Astrocyte of the spinal cord (primary cell): ENCODE measurements at regions not wholly inside any gene's neighbourhood (a gene's known extent, or its start where the extent isn't known, plus 50 kb on each side); places are given as distances from the start of the nearest gene placed in this dataset.

ENCODE experiments used
- DNase-seq: peaks from one replicate; pipeline ENCODE4 v3.0.0; 2011; ENCODE audit warnings: low read depth, low spot score
- H3K4me3 ChIP-seq: 2 replicates; pipeline ENCODE4 v1.5.1; 2011; ENCODE audit warnings: low read depth, mild to moderate bottlenecking, low read length, moderate library complexity
- CTCF ChIP-seq: IDR thresholded peaks from 2 replicates; pipeline ENCODE4 v1.5.1; 2012; ENCODE audit warnings: low read depth, mild to moderate bottlenecking, low read length, inconsistent platforms
- in situ Hi-C: cut with HindIII; loops from 2 replicates; pipeline ENCODE4 v1.10.0; 2017; ENCODE audit warnings: low sequenced_read_pairs

- in situ Hi-C loops = no loop called here
- no peak for DNase-seq
- TF ChIP-seq CTCF = no peak
- no peak overlapping the region for H3K4me3 ChIP-seq
These were observed 737.4 kb downstream of the BRD1 start for GRCh38 chr22:49090061-49090852.

- in situ Hi-C loops = no loop called here
- H3K4me3 ChIP-seq = no peak overlapping the region
- no peak for TF ChIP-seq CTCF
- no peak for DNase-seq
These were observed 738.6 kb downstream of the BRD1 start for GRCh38 chr22:49088801-49089791.

GRCh38 chr22:49087716-49088601 lies 739.7 kb downstream of the BRD1 start:
- DNase-seq = no peak
- no peak for TF ChIP-seq CTCF
- in situ Hi-C loops = no loop called here
- H3K4me3 ChIP-seq = no peak overlapping the region

GRCh38 chr22:49087198-49087597 lies 740.5 kb downstream of the BRD1 start:
- in situ Hi-C loops = no loop called here
- TF ChIP-seq CTCF = no peak
- H3K4me3 ChIP-seq = no peak overlapping the region
- DNase-seq = no peak

GRCh38 chr22:49086606-49087157 lies 741.0 kb downstream of the BRD1 start:
- H3K4me3 ChIP-seq = no peak overlapping the region
- TF ChIP-seq CTCF = no peak
- no peak for DNase-seq
- in situ Hi-C loops = no loop called here
